ENCODE measurements at regions not wholly inside any gene's neighbourhood (a gene's known extent, or its start where the extent isn't known, plus 50 kb on each side); places are given as distances from the start of the nearest gene placed in this dataset.

- H3K36me3 ChIP-seq = no peaks in the 10 kb centered on the region
- H3K4me1 ChIP-seq = no peaks in the 10 kb centered on the region
- TF ChIP-seq POLR2A (IDR thresholded peaks at IDR 0.05) (no peak), CTCF (IDR thresholded peaks at IDR 0.05) (no peak)
- no peak for DNase-seq
- no peaks in the 10 kb centered on the region for H3K27me3 ChIP-seq
- intact Hi-C loops (cut with DNase I; ENCODE audit: low total_unique reads) = no loop called here
- H3K4me3 ChIP-seq = no peak overlapping the region
- H3K9me3 ChIP-seq = no peaks in the 10 kb centered on the region
- H3K27ac ChIP-seq = no peak overlapping the region
Measured at GRCh38 chr20:22213271-22213670, 371.1 kb downstream of the FOXA2 start.

GRCh38 chr20:22207280-22207679 lies 377.1 kb downstream of the FOXA2 start:
- Histone ChIP-seq H3K4me1 (no peaks in the 10 kb centered on the region), H3K27me3 (no peaks in the 10 kb centered on the region), H3K27ac (no peak overlapping the region), H3K4me3 (no peak overlapping the region), H3K36me3 (no peaks in the 10 kb centered on the region), H3K9me3 (no peaks in the 10 kb centered on the region)
- DNase-seq = no peak
- no peak for TF ChIP-seq POLR2A (IDR thresholded peaks at IDR 0.05)
- TF ChIP-seq CTCF (IDR thresholded peaks at IDR 0.05) = no peak
- intact Hi-C loops (cut with DNase I; ENCODE audit: low total_unique reads) = no loop called here

- no peaks in the 10 kb centered on the region for H3K4me1 ChIP-seq
- no peaks in the 10 kb centered on the region for H3K27me3 ChIP-seq
- H3K9me3 ChIP-seq = no peaks in the 10 kb centered on the region
- H3K4me3 ChIP-seq = no peak overlapping the region
- H3K27ac ChIP-seq = no peak overlapping the region
- TF ChIP-seq POLR2A (IDR thresholded peaks at IDR 0.05) = no peak
- no peak for TF ChIP-seq CTCF (IDR thresholded peaks at IDR 0.05)
- no peaks in the 10 kb centered on the region for H3K36me3 ChIP-seq
- no peak for DNase-seq
- intact Hi-C loops (cut with DNase I; ENCODE audit: low total_unique reads) = no loop called here
Measured at GRCh38 chr20:22204801-22205200, 379.6 kb downstream of the FOXA2 start.

GRCh38 chr20:22182148-22182547 lies 402.2 kb downstream of the FOXA2 start:
- no peaks in the 10 kb centered on the region for H3K9me3 ChIP-seq
- H3K36me3 ChIP-seq = no peaks in the 10 kb centered on the region
- intact Hi-C loops (cut with DNase I; ENCODE audit: low total_unique reads) = no loop called here
- H3K27me3 ChIP-seq = no peaks in the 10 kb centered on the region
- TF ChIP-seq POLR2A (IDR thresholded peaks at IDR 0.05) (no peak), CTCF (IDR thresholded peaks at IDR 0.05) (no peak)
- no peaks in the 10 kb centered on the region for H3K4me1 ChIP-seq
- DNase-seq = no peak
- H3K27ac ChIP-seq = no peak overlapping the region
- H3K4me3 ChIP-seq = no peak overlapping the region

GRCh38 chr20:22180244-22180643 lies 404.1 kb downstream of the FOXA2 start:
- TF ChIP-seq POLR2A (IDR thresholded peaks at IDR 0.05) = no peak
- no peak for TF ChIP-seq CTCF (IDR thresholded peaks at IDR 0.05)
- intact Hi-C loops (cut with DNase I; ENCODE audit: low total_unique reads) = no loop called here

More at GRCh38 chr20:22180244-22180643, 404.1 kb downstream of the FOXA2 start:
- no peak overlapping the region for H3K4me3 ChIP-seq
- H3K27ac ChIP-seq = no peak overlapping the region
- H3K9me3 ChIP-seq = no peaks in the 10 kb centered on the region
- DNase-seq = no peak
- H3K36me3 ChIP-seq = no peaks in the 10 kb centered on the region
- no peaks in the 10 kb centered on the region for H3K4me1 ChIP-seq
- H3K27me3 ChIP-seq = no peaks in the 10 kb centered on the region
